ENCODE measurements at regions not wholly inside any gene's neighbourhood (a gene's known extent, or its start where the extent isn't known, plus 50 kb on each side); places are given as distances from the start of the nearest gene placed in this dataset.
"Not testable (repeated sequence)": the region's sequence is repeated elsewhere in the genome, so short reads cannot be mapped to it uniquely, and the experiment has no call there.

GRCh38 chr17:14442798-14443528 is 142.1 kb downstream of the HS3ST3B1 start:
- no peak overlapping the region for H3K27ac Mint-ChIP-seq
- no peaks in the 10 kb centered on the region for H3K36me3 Mint-ChIP-seq
- H3K9me3 Mint-ChIP-seq, result no peaks in the 10 kb centered on the region
- peaks cover 5% of the 10 kb centered on the region for H3K4me1 Mint-ChIP-seq
- no peak overlapping the region for H3K4me3 Mint-ChIP-seq
- H3K27me3 Mint-ChIP-seq, result no peaks in the 10 kb centered on the region

- Mint-ChIP-seq H3K27me3 (no peaks in the 10 kb centered on the region), H3K27ac (no peak overlapping the region), H3K4me3 (no peak overlapping the region)
Measured at GRCh38 chr17:14437176-14437575, 136.3 kb downstream of the HS3ST3B1 start.

GRCh38 chr17:14436266-14436665 is 135.4 kb downstream of the HS3ST3B1 start:
- H3K4me1 Mint-ChIP-seq, result peaks cover 3% of the 10 kb centered on the region
- H3K4me3 Mint-ChIP-seq, result no peak overlapping the region
- no peaks in the 10 kb centered on the region for H3K9me3 Mint-ChIP-seq
- H3K27ac Mint-ChIP-seq, result no peak overlapping the region
- no peaks in the 10 kb centered on the region for H3K36me3 Mint-ChIP-seq
- no peaks in the 10 kb centered on the region for H3K27me3 Mint-ChIP-seq

More at GRCh38 chr17:14437176-14437575, 136.3 kb downstream of the HS3ST3B1 start:
- no peaks in the 10 kb centered on the region for H3K36me3 Mint-ChIP-seq
- peaks cover 3% of the 10 kb centered on the region for H3K4me1 Mint-ChIP-seq
- no peaks in the 10 kb centered on the region for H3K9me3 Mint-ChIP-seq

GRCh38 chr17:14434506-14434905 is 133.6 kb downstream of the HS3ST3B1 start:
- no peak overlapping the region for H3K4me3 Mint-ChIP-seq
- H3K27ac Mint-ChIP-seq, result no peak overlapping the region
- H3K27me3 Mint-ChIP-seq, result no peaks in the 10 kb centered on the region
- no peaks in the 10 kb centered on the region for H3K9me3 Mint-ChIP-seq
- H3K36me3 Mint-ChIP-seq, result no peaks in the 10 kb centered on the region
- peaks cover 12% of the 10 kb centered on the region for H3K4me1 Mint-ChIP-seq

GRCh38 chr17:14432079-14432478 is 131.2 kb downstream of the HS3ST3B1 start:
- Mint-ChIP-seq H3K27me3 (no peaks in the 10 kb centered on the region), H3K27ac (no peak overlapping the region), H3K36me3 (no peaks in the 10 kb centered on the region), H3K9me3 (no peaks in the 10 kb centered on the region), H3K4me3 (no peak overlapping the region), H3K4me1 (peaks cover 36% of the 10 kb centered on the region)

GRCh38 chr17:14429084-14429483 is 128.2 kb downstream of the HS3ST3B1 start:
- Mint-ChIP-seq H3K27me3 (no peaks in the 10 kb centered on the region), H3K4me3 (peak overlapping the region; percentile 81), H3K9me3 (no peaks in the 10 kb centered on the region), H3K27ac (peak overlapping the region; percentile 97), H3K4me1 (peaks cover 57% of the 10 kb centered on the region), H3K36me3 (peaks cover 1% of the 10 kb centered on the region)

GRCh38 chr17:14428648-14429029 is 127.8 kb downstream of the HS3ST3B1 start:
- Mint-ChIP-seq H3K27me3 (no peaks in the 10 kb centered on the region), H3K4me3 (peak overlapping the region; percentile 81), H3K27ac (peak overlapping the region; percentile 97), H3K9me3 (no peaks in the 10 kb centered on the region), H3K36me3 (peaks cover 1% of the 10 kb centered on the region), H3K4me1 (peaks cover 62% of the 10 kb centered on the region)

GRCh38 chr17:14427900-14428647 is 127.2 kb downstream of the HS3ST3B1 start:
- Mint-ChIP-seq H3K36me3 (peaks cover 1% of the 10 kb centered on the region), H3K4me1 (peaks cover 64% of the 10 kb centered on the region), H3K27me3 (no peaks in the 10 kb centered on the region), H3K27ac (peak overlapping the region; percentile 73), H3K9me3 (no peaks in the 10 kb centered on the region), H3K4me3 (peak overlapping the region; percentile 81)

GRCh38 chr17:14423156-14423555 is 122.3 kb downstream of the HS3ST3B1 start:
- H3K4me3 Mint-ChIP-seq, H3K36me3 Mint-ChIP-seq, H3K27me3 Mint-ChIP-seq, H3K9me3 Mint-ChIP-seq, H3K27ac Mint-ChIP-seq: not testable (repeated sequence)
- peaks cover 50% of the 10 kb centered on the region for H3K4me1 Mint-ChIP-seq

- H3K9me3 Mint-ChIP-seq, result peaks cover 12% of the 10 kb centered on the region
- H3K27me3 Mint-ChIP-seq, result no peaks in the 10 kb centered on the region
- H3K4me3 Mint-ChIP-seq, result no peak overlapping the region
- H3K27ac Mint-ChIP-seq, result no peak overlapping the region
- H3K4me1 Mint-ChIP-seq, result peaks cover 4% of the 10 kb centered on the region
- peaks cover 2% of the 10 kb centered on the region for H3K36me3 Mint-ChIP-seq
Measured at GRCh38 chr17:14417336-14417735, 116.5 kb downstream of the HS3ST3B1 start.

GRCh38 chr17:14409292-14409691 is 108.4 kb downstream of the HS3ST3B1 start:
- H3K9me3 Mint-ChIP-seq, result peaks cover 3% of the 10 kb centered on the region
- H3K27me3 Mint-ChIP-seq, result no peaks in the 10 kb centered on the region
- H3K27ac Mint-ChIP-seq, result no peak overlapping the region
- peaks cover 13% of the 10 kb centered on the region for H3K4me1 Mint-ChIP-seq
- no peak overlapping the region for H3K4me3 Mint-ChIP-seq
- peaks cover 1% of the 10 kb centered on the region for H3K36me3 Mint-ChIP-seq

GRCh38 chr17:14407541-14407940 is 106.7 kb downstream of the HS3ST3B1 start:
- Mint-ChIP-seq H3K4me3 (no peak overlapping the region), H3K9me3 (peaks cover 3% of the 10 kb centered on the region), H3K36me3 (peaks cover 1% of the 10 kb centered on the region), H3K4me1 (peaks cover 25% of the 10 kb centered on the region), H3K27me3 (no peaks in the 10 kb centered on the region), H3K27ac (no peak overlapping the region)

GRCh38 chr17:14405189-14405588 is 104.3 kb downstream of the HS3ST3B1 start:
- no peak overlapping the region for H3K4me3 Mint-ChIP-seq
- H3K27ac Mint-ChIP-seq, result peak overlapping the region; percentile 53
- no peaks in the 10 kb centered on the region for H3K9me3 Mint-ChIP-seq
- no peaks in the 10 kb centered on the region for H3K27me3 Mint-ChIP-seq
- peaks cover 25% of the 10 kb centered on the region for H3K4me1 Mint-ChIP-seq
- no peaks in the 10 kb centered on the region for H3K36me3 Mint-ChIP-seq

Data from activated naive CD4-positive, alpha-beta T cell treated with anti-CD3 and anti-CD28 coated beads, Interleukin-2, amount 50 U/mL, for 24 hours (primary cell).